ENCODE measurements at regions not wholly inside any gene's neighbourhood (a gene's known extent, or its start where the extent isn't known, plus 50 kb on each side); places are given as distances from the start of the nearest gene placed in this dataset.
"Not testable (repeated sequence)": the region's sequence is repeated elsewhere in the genome, so short reads cannot be mapped to it uniquely, and the experiment has no call there.

DNA sequence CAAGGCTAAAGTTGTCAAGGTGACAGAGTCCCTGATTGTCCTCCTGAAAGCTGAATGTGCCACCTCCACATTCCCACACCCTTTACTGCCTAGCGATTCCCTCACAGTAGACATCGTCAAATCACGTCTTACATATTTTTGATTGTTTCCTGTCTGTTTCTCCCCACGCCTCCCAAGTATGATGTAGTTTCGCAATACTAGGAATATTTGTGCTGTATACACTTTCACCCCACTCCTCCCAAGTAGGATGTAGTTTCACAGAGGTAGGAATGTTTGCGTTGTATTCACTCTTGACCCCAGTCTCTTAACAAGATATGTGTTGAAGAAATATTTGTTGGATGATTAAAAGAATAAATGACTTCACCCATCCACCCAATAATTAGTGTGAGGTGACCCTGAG lies 524.1 kb downstream of the PRIM2 start:
- TF ChIP-seq SP1 (IDR thresholded peaks at IDR 0.05; ENCODE audit: low read depth, low read length); POLR2A (IDR thresholded peaks at IDR 0.05; ENCODE audit: control extremely low read depth in 1 of 2, low read depth in 2 of 2, low read length in 2 of 2); TBP (IDR thresholded peaks at IDR 0.05; ENCODE audit: low read depth, low read length); MAX (IDR thresholded peaks at IDR 0.05); EP300 (IDR thresholded peaks at IDR 0.05; ENCODE audit: borderline replicate concordance in 1 of 2, low read depth in 2 of 2, low read length in 2 of 2); ZNF274 (IDR thresholded peaks at IDR 0.05; ENCODE audit: borderline replicate concordance, extremely low read depth, low read length); TAF7 (optimal IDR thresholded peaks at IDR 0.05; ENCODE audit: borderline replicate concordance, low read depth, low read length): not testable (repeated sequence)
- TF ChIP-seq, protein P1, sequence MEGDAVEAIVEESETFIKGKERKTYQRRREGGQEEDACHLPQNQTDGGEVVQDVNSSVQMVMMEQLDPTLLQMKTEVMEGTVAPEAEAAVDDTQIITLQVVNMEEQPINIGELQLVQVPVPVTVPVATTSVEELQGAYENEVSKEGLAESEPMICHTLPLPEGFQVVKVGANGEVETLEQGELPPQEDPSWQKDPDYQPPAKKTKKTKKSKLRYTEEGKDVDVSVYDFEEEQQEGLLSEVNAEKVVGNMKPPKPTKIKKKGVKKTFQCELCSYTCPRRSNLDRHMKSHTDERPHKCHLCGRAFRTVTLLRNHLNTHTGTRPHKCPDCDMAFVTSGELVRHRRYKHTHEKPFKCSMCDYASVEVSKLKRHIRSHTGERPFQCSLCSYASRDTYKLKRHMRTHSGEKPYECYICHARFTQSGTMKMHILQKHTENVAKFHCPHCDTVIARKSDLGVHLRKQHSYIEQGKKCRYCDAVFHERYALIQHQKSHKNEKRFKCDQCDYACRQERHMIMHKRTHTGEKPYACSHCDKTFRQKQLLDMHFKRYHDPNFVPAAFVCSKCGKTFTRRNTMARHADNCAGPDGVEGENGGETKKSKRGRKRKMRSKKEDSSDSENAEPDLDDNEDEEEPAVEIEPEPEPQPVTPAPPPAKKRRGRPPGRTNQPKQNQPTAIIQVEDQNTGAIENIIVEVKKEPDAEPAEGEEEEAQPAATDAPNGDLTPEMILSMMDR (IDR thresholded peaks at IDR 0.05; ENCODE audit: control extremely low read depth in 1 of 3, insufficient read depth in 1 of 3, low read depth in 1 of 3, low read length in 3 of 3) = not testable (repeated sequence)
